HEK293 (cell line): ENCODE measurements at regions not wholly inside any gene's neighbourhood (a gene's known extent, or its start where the extent isn't known, plus 50 kb on each side); places are given as distances from the start of the nearest gene placed in this dataset.

Experiments
- MYNN ChIP-seq: fragments of 450-650 bp; formaldehyde crosslinking; IDR thresholded peaks from 2 replicates; pipeline ENCODE4 v1.5.1; 2016; ENCODE audit warnings: missing biosample characterization, missing genetic modification characterization, borderline replicate concordance
- ZBTB21 ChIP-seq: fragments of 450-650 bp; formaldehyde crosslinking; IDR thresholded peaks from 2 replicates; pipeline ENCODE4 v1.5.1; 2017; ENCODE audit warnings: missing biosample characterization, missing genetic modification characterization
- ZBTB44 ChIP-seq: fragments of 450-650 bp; IDR thresholded peaks from 2 replicates; pipeline ENCODE4 v1.5.1; 2018; ENCODE audit warnings: missing biosample characterization, mild to moderate bottlenecking, missing genetic modification characterization
- ZBTB48 ChIP-seq: fragments of 450-650 bp; formaldehyde crosslinking; IDR thresholded peaks from 2 replicates; pipeline ENCODE4 v1.5.1; 2016; ENCODE audit warnings: missing biosample characterization, missing genetic modification characterization
- ZNF133 ChIP-seq: fragments of 450-650 bp; formaldehyde crosslinking; IDR thresholded peaks from 2 replicates; pipeline ENCODE4 v1.5.1; 2016; ENCODE audit warnings: missing biosample characterization, missing genetic modification characterization
- ZNF239 ChIP-seq: fragments of 450-650 bp; formaldehyde crosslinking; IDR thresholded peaks from 2 replicates; pipeline ENCODE4 v1.5.1; 2016; ENCODE audit warnings: missing biosample characterization, missing genetic modification characterization
- ZNF335 ChIP-seq: fragments of 450-650 bp; formaldehyde crosslinking; conservative IDR thresholded peaks from 2 replicates; pipeline ENCODE4 v1.5.1; 2016; ENCODE audit warnings: missing biosample characterization, missing genetic modification characterization
- ZNF544 ChIP-seq: fragments of 450-650 bp; formaldehyde crosslinking; IDR thresholded peaks from 2 replicates; pipeline ENCODE4 v1.5.0; 2017; ENCODE audit warnings: missing biosample characterization, missing genetic modification characterization
- ZNF558 ChIP-seq: fragments of 450-650 bp; formaldehyde crosslinking; IDR thresholded peaks from 2 replicates; pipeline ENCODE4 v1.5.1; 2016; ENCODE audit warnings: missing biosample characterization, missing genetic modification characterization
- ZNF560 ChIP-seq: fragments of 450-650 bp; formaldehyde crosslinking; IDR thresholded peaks from 2 replicates; pipeline ENCODE4 v1.5.1; 2017; ENCODE audit warnings: missing biosample characterization, missing genetic modification characterization, borderline replicate concordance
- TF ChIP-seq, protein P1 (sequence below): fragments of 450-650 bp; formaldehyde crosslinking; IDR thresholded peaks from 2 replicates; pipeline ENCODE4 v1.5.1; 2016; ENCODE audit warnings: missing biosample characterization, missing genetic modification characterization
- TF ChIP-seq, protein P2 (sequence below): sonication (generic); formaldehyde crosslinking; IDR thresholded peaks from 2 replicates; pipeline ENCODE4 v1.8.1; 2022; ENCODE audit warnings: mild to moderate bottlenecking, moderate library complexity, missing genetic modification reagents
- TF ChIP-seq, protein P3 (sequence below): fragments of 450-650 bp; formaldehyde crosslinking; IDR thresholded peaks from 2 replicates; pipeline ENCODE4 v1.5.1; 2016; ENCODE audit warnings: missing biosample characterization, missing genetic modification characterization, low read depth

DNA sequence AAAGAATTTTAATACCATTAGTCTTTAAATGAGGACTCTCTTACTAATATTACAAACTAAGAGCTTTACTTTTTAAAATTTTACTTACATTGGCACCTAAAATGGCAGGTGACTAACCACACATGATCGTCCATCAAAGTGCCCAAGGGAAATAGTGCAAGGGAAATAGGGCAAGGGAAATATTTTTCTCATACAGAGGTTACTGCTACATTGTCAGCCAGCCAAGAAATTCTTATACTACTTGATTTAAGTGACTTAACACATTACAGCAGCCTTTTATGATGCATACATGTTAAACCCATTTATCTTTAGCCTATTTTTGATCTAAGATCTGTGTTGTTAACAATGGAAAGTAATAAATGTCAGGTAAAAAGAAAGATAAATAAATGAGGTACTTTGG lies 587.2 kb upstream of the PKDCC start:
- no peak for TF ChIP-seq ZNF239
- no peak for TF ChIP-seq MYNN (tag by site-specific recombination)
- TF ChIP-seq ZNF335: no peak
- TF ChIP-seq, protein P1, sequence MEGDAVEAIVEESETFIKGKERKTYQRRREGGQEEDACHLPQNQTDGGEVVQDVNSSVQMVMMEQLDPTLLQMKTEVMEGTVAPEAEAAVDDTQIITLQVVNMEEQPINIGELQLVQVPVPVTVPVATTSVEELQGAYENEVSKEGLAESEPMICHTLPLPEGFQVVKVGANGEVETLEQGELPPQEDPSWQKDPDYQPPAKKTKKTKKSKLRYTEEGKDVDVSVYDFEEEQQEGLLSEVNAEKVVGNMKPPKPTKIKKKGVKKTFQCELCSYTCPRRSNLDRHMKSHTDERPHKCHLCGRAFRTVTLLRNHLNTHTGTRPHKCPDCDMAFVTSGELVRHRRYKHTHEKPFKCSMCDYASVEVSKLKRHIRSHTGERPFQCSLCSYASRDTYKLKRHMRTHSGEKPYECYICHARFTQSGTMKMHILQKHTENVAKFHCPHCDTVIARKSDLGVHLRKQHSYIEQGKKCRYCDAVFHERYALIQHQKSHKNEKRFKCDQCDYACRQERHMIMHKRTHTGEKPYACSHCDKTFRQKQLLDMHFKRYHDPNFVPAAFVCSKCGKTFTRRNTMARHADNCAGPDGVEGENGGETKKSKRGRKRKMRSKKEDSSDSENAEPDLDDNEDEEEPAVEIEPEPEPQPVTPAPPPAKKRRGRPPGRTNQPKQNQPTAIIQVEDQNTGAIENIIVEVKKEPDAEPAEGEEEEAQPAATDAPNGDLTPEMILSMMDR: no peak
- TF ChIP-seq ZBTB48 (tag by site-specific recombination): no peak
- no peak for TF ChIP-seq ZNF133 (tag by site-specific recombination)
- TF ChIP-seq ZNF558 (tag by site-specific recombination): no peak
- no peak for TF ChIP-seq ZBTB21 (tag by site-specific recombination)
- no peak for TF ChIP-seq ZBTB44 (tag by site-specific recombination)
- no peak for TF ChIP-seq ZNF560 (tag by site-specific recombination)
- no peak for TF ChIP-seq ZNF544 (tag by site-specific recombination)
- TF ChIP-seq, protein P2, sequence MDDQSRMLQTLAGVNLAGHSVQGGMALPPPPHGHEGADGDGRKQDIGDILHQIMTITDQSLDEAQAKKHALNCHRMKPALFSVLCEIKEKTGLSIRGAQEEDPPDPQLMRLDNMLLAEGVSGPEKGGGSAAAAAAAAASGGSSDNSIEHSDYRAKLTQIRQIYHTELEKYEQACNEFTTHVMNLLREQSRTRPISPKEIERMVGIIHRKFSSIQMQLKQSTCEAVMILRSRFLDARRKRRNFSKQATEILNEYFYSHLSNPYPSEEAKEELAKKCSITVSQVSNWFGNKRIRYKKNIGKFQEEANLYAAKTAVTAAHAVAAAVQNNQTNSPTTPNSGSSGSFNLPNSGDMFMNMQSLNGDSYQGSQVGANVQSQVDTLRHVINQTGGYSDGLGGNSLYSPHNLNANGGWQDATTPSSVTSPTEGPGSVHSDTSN (CRISPR knock-in tag): no peak
- TF ChIP-seq, protein P3, sequence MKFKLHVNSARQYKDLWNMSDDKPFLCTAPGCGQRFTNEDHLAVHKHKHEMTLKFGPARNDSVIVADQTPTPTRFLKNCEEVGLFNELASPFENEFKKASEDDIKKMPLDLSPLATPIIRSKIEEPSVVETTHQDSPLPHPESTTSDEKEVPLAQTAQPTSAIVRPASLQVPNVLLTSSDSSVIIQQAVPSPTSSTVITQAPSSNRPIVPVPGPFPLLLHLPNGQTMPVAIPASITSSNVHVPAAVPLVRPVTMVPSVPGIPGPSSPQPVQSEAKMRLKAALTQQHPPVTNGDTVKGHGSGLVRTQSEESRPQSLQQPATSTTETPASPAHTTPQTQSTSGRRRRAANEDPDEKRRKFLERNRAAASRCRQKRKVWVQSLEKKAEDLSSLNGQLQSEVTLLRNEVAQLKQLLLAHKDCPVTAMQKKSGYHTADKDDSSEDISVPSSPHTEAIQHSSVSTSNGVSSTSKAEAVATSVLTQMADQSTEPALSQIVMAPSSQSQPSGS (tag by site-specific recombination): no peak
